SU-DHL-6 (cell line): ENCODE measurements at regions not wholly inside any gene's neighbourhood (a gene's known extent, or its start where the extent isn't known, plus 50 kb on each side); places are given as distances from the start of the nearest gene placed in this dataset.

ENCODE experiments used
- H2AFZ ChIP-seq: fragments of 200-600 bp; sonication (generic); 2 replicates; pipeline ENCODE4 v1.6.1; 2014; ENCODE audit warnings: low read depth, mild to moderate bottlenecking, moderate library complexity, mixed read lengths, antibody characterized with exemption, low read length; ENCODE audit not compliant: severe bottlenecking
- H3F3A ChIP-seq: fragments of 200-600 bp; shearing (Covaris generic); 2 replicates; pipeline ENCODE4 v1.6.0; 2016; ENCODE audit warnings: antibody characterized with exemption, mild to moderate bottlenecking; ENCODE audit not compliant: insufficient read depth
- H3K27ac ChIP-seq: fragments of 200-600 bp; sonication (generic); 2 replicates; pipeline ENCODE4 v1.5.1; 2016; ENCODE audit warnings: low read depth, mild to moderate bottlenecking, low read length, moderate library complexity, mixed read lengths
- H3K27me3 ChIP-seq: fragments of 200-600 bp; sonication (generic), shearing (Covaris generic); 2 replicates; pipeline ENCODE4 v1.6.0; 2014; ENCODE audit warnings: mild to moderate bottlenecking, low read length
- H3K36me3 ChIP-seq: fragments of 200-600 bp; sonication (generic); 2 replicates; pipeline ENCODE4 v1.6.1; 2014; ENCODE audit warnings: mild to moderate bottlenecking, low read length, mixed read lengths
- H3K4me2 ChIP-seq: fragments of 300-600, 200-600 bp; shearing (Covaris generic), sonication (generic); 2 replicates; pipeline ENCODE4 v1.6.0; 2014; ENCODE audit warnings: low read length, low read depth, mild to moderate bottlenecking; ENCODE audit not compliant: poor library complexity, severe bottlenecking
- H3K4me3 ChIP-seq: fragments of 200-600 bp; sonication (generic); 2 replicates; pipeline ENCODE4 v1.5.1; 2014; ENCODE audit warnings: antibody characterized with exemption, low read length, mild to moderate bottlenecking, mixed read lengths; ENCODE audit not compliant: insufficient read depth, poor library complexity, severe bottlenecking
- H3K79me2 ChIP-seq: fragments of 200-600 bp; sonication (generic); 2 replicates; pipeline ENCODE4 v1.6.1; 2014; ENCODE audit warnings: mild to moderate bottlenecking, low read length, moderate library complexity; ENCODE audit not compliant: insufficient read depth
- H3K9ac ChIP-seq: fragments of 200-600 bp; sonication (generic); 2 replicates; pipeline ENCODE4 v1.7.0; 2014; ENCODE audit warnings: mild to moderate bottlenecking, low read length
- H3K9me2 ChIP-seq: fragments of 200-600 bp; sonication (generic); replicated peaks from 2 replicates; pipeline ENCODE4 v1.6.1; 2014; ENCODE audit warnings: low read length; ENCODE audit not compliant: insufficient read depth
- H3K9me3 ChIP-seq: fragments of 200-600 bp; sonication (generic); 2 replicates; pipeline ENCODE4 v1.6.1; 2014; ENCODE audit warnings: low read length, mixed read lengths; ENCODE audit not compliant: insufficient read depth
- H4K20me1 ChIP-seq: fragments of 200-600 bp; sonication (generic); 2 replicates; pipeline ENCODE4 v1.6.1; 2014; ENCODE audit warnings: low read depth, mild to moderate bottlenecking, antibody characterized with exemption, low read length, moderate library complexity, mixed read lengths
- CTCF ChIP-seq: fragments of 200-600 bp; sonication (generic); IDR thresholded peaks from one replicate; pipeline ENCODE4 v1.5.1; 2017; ENCODE audit warnings: antibody characterized with exemption, mild to moderate bottlenecking, low read length, moderate library complexity; ENCODE audit not compliant: insufficient read depth, poor library complexity, severe bottlenecking
- EZH2phosphoT487 ChIP-seq: fragments of 200-600 bp; sonication (generic), shearing (Covaris generic); conservative IDR thresholded peaks from 2 replicates; pipeline ENCODE4 v1.6.1; 2018; ENCODE audit warnings: mild to moderate bottlenecking, antibody characterized with exemption, low read length, moderate library complexity, mixed read lengths

- no peak overlapping the region for H2AFZ ChIP-seq
Measured at GRCh38 chr2:215527736-215528135, 91.9 kb upstream of the FN1 start.

GRCh38 chr2:215526341-215526740 is 90.5 kb upstream of the FN1 start:
- H2AFZ ChIP-seq, result no peak overlapping the region
- H3K4me2 ChIP-seq, result no peak overlapping the region
- no peaks in the 10 kb centered on the region for H3K9me3 ChIP-seq
- no peaks in the 10 kb centered on the region for H3F3A ChIP-seq
- H3K9ac ChIP-seq, result no peak overlapping the region
- H3K79me2 ChIP-seq, result no peaks in the 10 kb centered on the region
- H3K27ac ChIP-seq, result no peak overlapping the region
- no peaks in the 10 kb centered on the region for H3K36me3 ChIP-seq
- no peaks in the 10 kb centered on the region for H3K27me3 ChIP-seq
- H3K9me2 ChIP-seq, result no peaks in the 10 kb centered on the region
- no peaks in the 10 kb centered on the region for H4K20me1 ChIP-seq
- TF ChIP-seq EZH2phosphoT487 (no peak), CTCF (no peak)
- no peak overlapping the region for H3K4me3 ChIP-seq

More at GRCh38 chr2:215527736-215528135, 91.9 kb upstream of the FN1 start:
- no peak overlapping the region for H3K9ac ChIP-seq
- no peaks in the 10 kb centered on the region for H3K27me3 ChIP-seq
- H3K4me2 ChIP-seq, result no peak overlapping the region
- no peak overlapping the region for H3K4me3 ChIP-seq
- H3K9me3 ChIP-seq, result no peaks in the 10 kb centered on the region
- H4K20me1 ChIP-seq, result no peaks in the 10 kb centered on the region
- no peaks in the 10 kb centered on the region for H3K36me3 ChIP-seq
- TF ChIP-seq CTCF (no peak), EZH2phosphoT487 (no peak)
- no peaks in the 10 kb centered on the region for H3K9me2 ChIP-seq
- H3F3A ChIP-seq, result no peaks in the 10 kb centered on the region
- no peak overlapping the region for H3K27ac ChIP-seq
- no peaks in the 10 kb centered on the region for H3K79me2 ChIP-seq

- Histone ChIP-seq H2AFZ (no peak overlapping the region), H3K9ac (no peak overlapping the region), H3K4me3 (no peak overlapping the region), H3K36me3 (no peaks in the 10 kb centered on the region), H3K9me2 (no peaks in the 10 kb centered on the region), H3K4me2 (no peak overlapping the region), H3K27me3 (no peaks in the 10 kb centered on the region), H3F3A (no peaks in the 10 kb centered on the region), H3K27ac (no peak overlapping the region), H3K9me3 (no peaks in the 10 kb centered on the region), H4K20me1 (no peaks in the 10 kb centered on the region), H3K79me2 (no peaks in the 10 kb centered on the region)
- TF ChIP-seq CTCF (no peak), EZH2phosphoT487 (no peak)
Measured at GRCh38 chr2:215522237-215522636, 86.4 kb upstream of the FN1 start.
